IPS-15b (cell line): ENCODE measurements at regions not wholly inside any gene's neighbourhood (a gene's known extent, or its start where the extent isn't known, plus 50 kb on each side); places are given as distances from the start of the nearest gene placed in this dataset.

Experiments used
- H3K27me3 ChIP-seq: one replicate; pipeline ENCODE4 v1.6.1; 2013; ENCODE audit warnings: low read length; ENCODE audit not compliant: control insufficient read depth, insufficient read depth
- H3K36me3 ChIP-seq: one replicate; pipeline ENCODE4 v1.6.1; 2013; ENCODE audit warnings: low read length; ENCODE audit not compliant: control insufficient read depth, insufficient read depth
- H3K4me1 ChIP-seq: one replicate; pipeline ENCODE4 v1.6.1; 2013; ENCODE audit warnings: mild to moderate bottlenecking, low read length; ENCODE audit not compliant: control insufficient read depth, insufficient read depth
- H3K4me3 ChIP-seq: one replicate; pipeline ENCODE4 v1.5.1; 2013; ENCODE audit warnings: low read depth, low read length
- H3K9ac ChIP-seq: one replicate; pipeline ENCODE4 v1.6.1; 2013; ENCODE audit warnings: low read depth, mild to moderate bottlenecking, low read length
- H3K9me3 ChIP-seq: one replicate; pipeline ENCODE4 v1.6.1; 2013; ENCODE audit warnings: mild to moderate bottlenecking, low read length; ENCODE audit not compliant: control insufficient read depth, insufficient read depth

- Histone ChIP-seq H3K9ac (no peak overlapping the region), H3K4me3 (no peak overlapping the region)
Measured at GRCh38 chr6:9192405-9192909, 757.1 kb upstream of the SLC35B3 start.

GRCh38 chr6:9186148-9186547 is 750.8 kb upstream of the SLC35B3 start:
- H3K9ac ChIP-seq: no peak overlapping the region
- no peak overlapping the region for H3K4me3 ChIP-seq
- H3K4me1 ChIP-seq: no peaks in the 10 kb centered on the region
- H3K36me3 ChIP-seq: no peaks in the 10 kb centered on the region
- no peaks in the 10 kb centered on the region for H3K27me3 ChIP-seq
- H3K9me3 ChIP-seq: no peaks in the 10 kb centered on the region

More at GRCh38 chr6:9192405-9192909, 757.1 kb upstream of the SLC35B3 start:
- Histone ChIP-seq H3K27me3 (no peaks in the 10 kb centered on the region), H3K4me1 (no peaks in the 10 kb centered on the region), H3K36me3 (no peaks in the 10 kb centered on the region), H3K9me3 (no peaks in the 10 kb centered on the region)

DNA sequence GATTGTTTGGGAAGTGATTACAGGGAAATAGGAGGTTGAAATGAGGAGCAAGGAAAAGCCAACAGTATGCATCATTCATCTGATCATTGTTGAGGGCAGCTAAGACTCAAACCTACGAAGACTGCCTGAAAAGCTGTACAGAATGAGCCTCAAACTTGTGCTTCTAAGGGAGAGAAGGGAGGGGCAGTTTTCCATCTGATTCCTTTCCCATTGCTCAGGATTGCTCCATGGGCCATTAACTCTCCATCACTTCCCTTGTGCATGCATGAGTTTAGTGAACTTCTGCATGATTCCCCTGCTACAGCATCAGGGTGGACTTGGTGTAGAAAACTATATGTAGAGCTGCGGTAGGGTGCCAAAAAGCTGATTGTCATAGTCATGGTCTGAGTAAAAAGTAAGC is 742.7 kb upstream of the SLC35B3 start:
- no peaks in the 10 kb centered on the region for H3K9me3 ChIP-seq
- no peaks in the 10 kb centered on the region for H3K36me3 ChIP-seq
- no peak overlapping the region for H3K9ac ChIP-seq
- no peaks in the 10 kb centered on the region for H3K4me1 ChIP-seq
- H3K4me3 ChIP-seq: no peak overlapping the region
- H3K27me3 ChIP-seq: no peaks in the 10 kb centered on the region

DNA sequence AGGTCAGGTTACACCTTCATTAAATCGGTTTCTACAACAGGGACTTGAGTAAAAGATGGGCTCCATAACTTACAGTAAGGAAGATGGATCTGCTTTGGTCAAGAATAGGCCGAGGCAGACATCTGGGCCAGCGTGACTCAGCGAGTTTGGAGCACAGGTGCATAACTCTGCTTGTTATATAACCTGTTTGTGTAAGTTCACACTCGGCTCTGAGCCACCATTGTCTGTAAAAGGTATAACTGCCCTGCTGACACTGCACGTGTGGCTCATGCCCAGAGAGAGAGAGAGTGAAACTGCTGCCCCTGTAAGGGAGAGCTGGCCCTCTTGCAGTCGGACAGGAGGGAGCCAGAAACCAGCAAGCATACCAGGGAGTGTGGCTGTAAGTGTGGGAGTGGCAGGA is 737.9 kb upstream of the SLC35B3 start:
- no peaks in the 10 kb centered on the region for H3K9me3 ChIP-seq
- H3K4me1 ChIP-seq: no peaks in the 10 kb centered on the region
- no peaks in the 10 kb centered on the region for H3K27me3 ChIP-seq
- H3K9ac ChIP-seq: no peak overlapping the region
- no peak overlapping the region for H3K4me3 ChIP-seq
- H3K36me3 ChIP-seq: no peaks in the 10 kb centered on the region

DNA sequence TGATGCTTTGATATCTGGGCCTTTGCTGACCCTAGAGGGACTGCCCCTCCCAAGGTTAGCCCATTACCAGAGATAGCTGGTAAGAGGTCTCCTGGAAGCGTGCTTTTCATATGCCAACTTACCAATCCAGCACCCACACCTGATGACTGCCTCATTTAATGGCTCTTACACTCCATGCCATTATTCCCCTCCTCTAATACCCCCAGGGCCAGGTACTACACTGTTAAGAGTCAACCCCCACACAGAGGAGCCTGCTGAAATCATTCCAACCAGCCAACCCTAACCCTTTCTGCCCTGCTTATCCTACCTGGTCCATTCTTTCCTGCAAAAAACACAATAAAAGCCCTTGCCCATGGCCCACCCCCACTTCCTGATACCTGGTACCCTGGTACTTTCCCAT is 736.8 kb upstream of the SLC35B3 start:
- Histone ChIP-seq H3K9me3 (no peaks in the 10 kb centered on the region), H3K9ac (no peak overlapping the region), H3K36me3 (no peaks in the 10 kb centered on the region), H3K4me1 (no peaks in the 10 kb centered on the region), H3K27me3 (no peaks in the 10 kb centered on the region), H3K4me3 (no peak overlapping the region)

DNA sequence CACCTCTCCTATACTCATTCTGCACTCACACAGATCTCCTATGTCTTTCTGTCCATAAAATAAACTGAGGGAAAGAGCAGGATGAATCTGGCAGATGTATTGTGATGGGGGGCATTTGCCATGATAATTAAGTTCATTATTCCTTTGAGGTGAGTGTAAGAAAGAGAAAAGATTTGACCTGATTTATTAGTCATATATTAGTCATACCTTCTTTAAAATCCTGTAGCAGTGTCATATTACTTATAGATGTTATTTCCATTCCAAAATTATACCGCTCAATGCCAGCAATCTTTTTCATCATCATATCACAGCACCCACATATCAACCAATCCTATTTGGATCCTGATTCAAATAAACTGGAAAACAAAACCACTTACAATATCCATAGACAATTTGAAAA is 733.3 kb upstream of the SLC35B3 start:
- H3K36me3 ChIP-seq: no peaks in the 10 kb centered on the region
- no peaks in the 10 kb centered on the region for H3K4me1 ChIP-seq
- H3K27me3 ChIP-seq: no peaks in the 10 kb centered on the region
- H3K4me3 ChIP-seq: no peak overlapping the region
- H3K9ac ChIP-seq: no peak overlapping the region
- H3K9me3 ChIP-seq: no peaks in the 10 kb centered on the region

DNA sequence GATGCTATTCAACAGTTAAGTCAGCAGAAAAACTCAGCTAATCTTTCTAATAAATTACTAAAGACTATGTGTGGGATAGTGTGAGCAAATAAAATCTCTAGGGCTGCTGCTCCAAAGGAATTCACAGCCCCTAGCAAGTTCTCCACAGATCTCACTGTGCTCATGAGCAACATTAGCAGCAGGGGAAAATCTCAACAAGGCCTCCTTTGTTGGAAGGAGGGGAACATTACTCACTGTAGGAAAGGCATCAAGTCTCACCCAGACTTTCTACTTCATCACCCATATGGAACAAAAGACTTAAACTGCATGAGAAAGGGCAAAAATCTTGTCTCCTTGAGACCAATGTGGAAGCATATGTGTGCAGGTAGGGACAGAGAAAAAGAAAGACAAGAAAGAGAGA is 726.4 kb upstream of the SLC35B3 start:
- H3K4me1 ChIP-seq: no peaks in the 10 kb centered on the region
- no peak overlapping the region for H3K4me3 ChIP-seq
- H3K27me3 ChIP-seq: no peaks in the 10 kb centered on the region
- H3K9ac ChIP-seq: no peak overlapping the region
- no peaks in the 10 kb centered on the region for H3K36me3 ChIP-seq
- H3K9me3 ChIP-seq: no peaks in the 10 kb centered on the region

- H3K9me3 ChIP-seq: no peaks in the 10 kb centered on the region
- H3K36me3 ChIP-seq: no peaks in the 10 kb centered on the region
- no peaks in the 10 kb centered on the region for H3K27me3 ChIP-seq
- no peak overlapping the region for H3K4me3 ChIP-seq
- no peaks in the 10 kb centered on the region for H3K4me1 ChIP-seq
- no peak overlapping the region for H3K9ac ChIP-seq
Measured at GRCh38 chr6:9159051-9159450, 723.7 kb upstream of the SLC35B3 start.

DNA sequence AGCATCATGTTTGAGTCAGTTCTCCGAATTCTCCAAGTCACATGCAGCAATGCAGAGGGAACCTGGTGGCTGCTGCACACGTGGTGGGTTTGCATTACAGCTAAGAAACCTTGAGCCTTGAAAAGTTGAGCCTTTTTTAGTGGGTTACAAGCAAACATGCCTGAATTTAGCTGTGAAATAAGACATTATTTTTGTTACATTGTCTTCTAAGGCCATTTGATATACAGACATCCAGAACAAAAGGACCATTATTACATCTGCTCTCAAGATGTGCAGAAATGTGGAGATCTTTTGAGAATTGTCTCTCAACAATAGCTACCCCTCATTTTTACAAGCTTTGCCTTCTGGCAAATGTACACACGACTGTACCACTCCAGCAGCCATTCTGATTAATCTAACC is 720.5 kb upstream of the SLC35B3 start:
- no peaks in the 10 kb centered on the region for H3K36me3 ChIP-seq
- no peaks in the 10 kb centered on the region for H3K4me1 ChIP-seq
- H3K9ac ChIP-seq: no peak overlapping the region
- no peaks in the 10 kb centered on the region for H3K9me3 ChIP-seq
- no peak overlapping the region for H3K4me3 ChIP-seq
- no peaks in the 10 kb centered on the region for H3K27me3 ChIP-seq

GRCh38 chr6:9143140-9143539 is 707.8 kb upstream of the SLC35B3 start:
- no peak overlapping the region for H3K4me3 ChIP-seq
- H3K36me3 ChIP-seq: no peaks in the 10 kb centered on the region
- no peak overlapping the region for H3K9ac ChIP-seq
- H3K9me3 ChIP-seq: no peaks in the 10 kb centered on the region
- no peaks in the 10 kb centered on the region for H3K4me1 ChIP-seq
- H3K27me3 ChIP-seq: no peaks in the 10 kb centered on the region

DNA sequence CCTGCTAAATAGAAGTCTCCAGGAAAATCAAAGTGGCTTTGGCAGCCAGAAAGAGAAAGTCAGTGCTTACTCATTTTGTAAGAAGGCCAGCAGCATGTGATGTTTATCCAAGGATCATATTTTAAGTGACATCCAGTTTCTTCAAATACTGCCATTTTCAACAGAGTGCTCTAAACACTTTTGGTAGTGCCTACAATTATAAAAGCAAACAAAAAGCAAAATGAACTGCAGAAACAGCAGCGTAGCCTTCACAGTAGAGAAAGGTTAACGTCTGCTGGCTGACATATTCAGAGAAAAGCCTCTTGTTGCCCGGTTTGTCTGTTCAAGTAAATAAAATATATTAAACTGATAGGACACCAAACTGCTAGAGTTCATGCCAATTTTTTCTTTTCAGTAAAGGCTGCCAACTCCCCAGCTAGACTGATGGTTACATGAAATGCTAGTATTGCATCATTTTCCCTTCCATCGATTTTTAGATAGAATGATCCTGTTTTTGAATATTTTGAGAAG is 705.7 kb upstream of the SLC35B3 start:
- Histone ChIP-seq H3K36me3 (no peaks in the 10 kb centered on the region), H3K27me3 (no peaks in the 10 kb centered on the region), H3K4me1 (no peaks in the 10 kb centered on the region), H3K9me3 (no peaks in the 10 kb centered on the region), H3K9ac (no peak overlapping the region), H3K4me3 (no peak overlapping the region)

DNA sequence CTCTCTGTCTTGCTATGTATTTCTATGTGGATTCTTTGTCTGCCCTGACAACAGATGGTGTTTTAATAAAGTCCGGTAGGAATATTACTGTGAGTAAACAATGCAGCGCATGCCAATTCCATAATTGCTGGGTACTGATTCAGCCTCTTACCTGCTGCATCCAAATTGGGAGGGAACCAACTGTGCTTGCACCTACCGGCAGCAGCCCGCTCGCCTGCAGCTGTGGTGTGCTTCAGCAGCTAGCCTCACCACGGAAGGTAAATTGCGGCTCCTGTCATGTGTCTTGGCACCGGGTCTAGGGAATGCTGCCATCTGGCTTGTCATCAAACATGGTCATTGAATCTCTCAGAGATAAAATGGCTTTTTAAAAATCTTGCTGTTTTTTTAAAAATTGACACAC is 704.8 kb upstream of the SLC35B3 start:
- Histone ChIP-seq H3K9me3 (no peaks in the 10 kb centered on the region), H3K4me1 (no peaks in the 10 kb centered on the region), H3K4me3 (no peak overlapping the region), H3K36me3 (no peaks in the 10 kb centered on the region), H3K27me3 (no peaks in the 10 kb centered on the region), H3K9ac (no peak overlapping the region)
